ENCODE measurements at regions not wholly inside any gene's neighbourhood (a gene's known extent, or its start where the extent isn't known, plus 50 kb on each side); places are given as distances from the start of the nearest gene placed in this dataset.
"Not testable (repeated sequence)": the region's sequence is repeated elsewhere in the genome, so short reads cannot be mapped to it uniquely, and the experiment has no call there.

GRCh38 chr2:81043681-81044080, 739.1 kb upstream of the LRRTM1 start:
- no peak for DNase-seq (ENCODE audit: low spot score)

DNA sequence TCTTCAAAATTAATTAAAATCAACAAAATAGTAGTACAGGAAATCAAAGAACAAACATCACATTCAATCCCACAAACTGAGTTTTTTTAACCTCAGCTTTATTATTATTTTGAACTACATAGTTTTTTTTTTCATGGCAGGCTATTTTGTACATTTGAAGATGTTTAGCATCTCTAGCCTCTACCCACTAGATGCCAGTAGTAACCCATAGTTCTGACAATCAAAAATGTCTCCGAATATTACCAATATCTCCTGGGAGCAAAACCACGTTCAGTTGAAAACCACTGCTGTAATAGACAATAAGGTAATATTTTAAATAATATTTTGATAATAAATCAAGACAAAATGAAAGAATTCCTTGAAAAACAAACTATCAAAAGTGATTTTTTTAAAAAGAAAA, 702.6 kb upstream of the LRRTM1 start:
- DNase-seq (ENCODE audit: low spot score), result no peak

DNA sequence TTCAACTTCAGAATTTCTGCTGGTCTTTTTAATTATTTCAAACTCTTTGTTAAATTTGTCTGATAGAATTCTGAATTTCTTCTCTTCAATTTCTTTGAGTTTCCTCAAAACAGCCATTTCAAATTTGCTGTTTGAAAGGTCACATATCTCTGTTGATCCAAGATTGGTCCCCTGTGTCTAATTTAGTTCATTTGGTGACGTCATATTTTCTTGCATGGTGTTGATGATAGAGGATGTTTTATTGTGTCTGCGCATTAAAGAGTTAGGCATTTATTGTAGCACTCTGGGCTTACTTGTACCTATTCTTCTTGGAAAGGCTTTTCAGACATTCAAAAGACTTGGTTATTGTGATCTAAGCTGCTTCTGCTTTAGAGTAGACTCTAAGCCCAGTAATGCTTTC, 698.4 kb upstream of the LRRTM1 start:
- no peak for DNase-seq (ENCODE audit: low spot score)

- DNase-seq (ENCODE audit: low spot score), result no peak
Observed at GRCh38 chr2:80987466-80987865, 682.9 kb upstream of the LRRTM1 start.

GRCh38 chr2:80969900-80970299, 665.3 kb upstream of the LRRTM1 start:
- DNase-seq (ENCODE audit: low spot score), result no peak

DNA sequence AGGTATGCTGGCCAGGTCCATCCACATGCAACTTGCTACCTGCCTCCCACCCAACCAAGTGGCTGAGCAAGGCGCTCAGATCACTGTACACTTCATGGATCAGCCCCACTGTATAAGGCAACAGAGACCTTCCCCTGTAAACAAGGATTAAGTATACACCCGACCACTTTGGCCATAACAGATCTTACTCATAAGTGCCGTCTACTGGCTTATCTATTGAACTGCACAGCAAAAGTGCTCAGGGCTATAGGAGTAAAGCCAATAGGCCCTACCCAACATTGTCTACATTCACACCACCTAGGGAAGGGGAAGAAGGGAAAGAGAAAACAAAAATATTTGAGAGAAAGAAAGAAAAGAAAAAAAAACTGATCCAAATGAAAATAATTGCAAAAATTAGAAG, 663.9 kb upstream of the LRRTM1 start:
- DNase-seq (ENCODE audit: low spot score), result no peak

- no peak for DNase-seq (ENCODE audit: low spot score)
Observed at GRCh38 chr2:80947601-80948130, 643.1 kb upstream of the LRRTM1 start.

DNA sequence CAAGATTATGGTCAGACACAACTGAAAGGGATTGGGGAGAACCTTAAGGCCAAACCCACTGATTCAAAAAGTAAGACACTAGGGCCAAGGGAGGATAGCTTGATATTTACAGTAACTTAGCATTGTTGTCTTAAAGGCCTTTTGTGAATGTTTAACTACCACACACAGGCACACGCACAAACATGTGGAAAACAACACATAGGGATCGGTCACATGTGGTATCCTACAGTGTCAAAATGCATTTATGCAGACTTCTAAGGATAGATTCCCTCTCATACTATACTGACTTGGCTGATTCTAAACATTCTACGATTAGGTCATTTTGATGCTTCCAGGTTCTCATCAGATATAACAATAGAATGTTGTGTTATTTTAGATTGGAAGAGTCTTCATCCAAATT, 638.9 kb upstream of the LRRTM1 start:
- no peak for DNase-seq (ENCODE audit: low spot score)

- no peak for DNase-seq (ENCODE audit: low spot score)
Observed at GRCh38 chr2:80942766-80943165, 638.2 kb upstream of the LRRTM1 start.

- DNase-seq (ENCODE audit: low spot score), result no peak
Observed at GRCh38 chr2:80938463-80938862, 633.9 kb upstream of the LRRTM1 start.

GRCh38 chr2:80931820-80932219, 627.3 kb upstream of the LRRTM1 start:
- DNase-seq (ENCODE audit: low spot score), result not testable (repeated sequence)

- no peak for DNase-seq (ENCODE audit: low spot score)
Observed at GRCh38 chr2:80930777-80931176, 626.2 kb upstream of the LRRTM1 start.

- DNase-seq (ENCODE audit: low spot score), result no peak
Observed at GRCh38 chr2:80926168-80926567, 621.6 kb upstream of the LRRTM1 start.

DNA sequence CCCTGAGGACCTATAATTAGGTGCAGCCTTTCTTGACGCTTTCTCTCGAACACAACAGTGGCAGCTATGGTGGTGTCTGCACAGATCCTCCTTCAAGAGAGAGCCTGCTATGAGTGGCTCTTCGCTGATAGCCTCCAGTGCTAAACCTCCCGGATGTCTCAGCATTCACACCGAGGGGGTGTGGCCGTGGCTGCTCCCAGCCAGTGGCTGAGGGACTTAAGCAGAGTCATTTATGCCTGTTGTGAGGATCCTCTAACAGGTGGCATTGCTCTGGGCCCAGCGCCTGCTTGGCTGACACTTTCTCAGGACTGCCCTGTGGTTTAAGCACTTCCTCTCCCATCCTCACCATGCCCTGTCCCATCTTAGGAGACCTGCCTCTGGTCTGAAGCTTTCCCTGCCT, 592.0 kb upstream of the LRRTM1 start:
- no peak for DNase-seq (ENCODE audit: low spot score)

GRCh38 chr2:80894486-80894885, 589.9 kb upstream of the LRRTM1 start:
- DNase-seq (ENCODE audit: low spot score), result no peak

DNA sequence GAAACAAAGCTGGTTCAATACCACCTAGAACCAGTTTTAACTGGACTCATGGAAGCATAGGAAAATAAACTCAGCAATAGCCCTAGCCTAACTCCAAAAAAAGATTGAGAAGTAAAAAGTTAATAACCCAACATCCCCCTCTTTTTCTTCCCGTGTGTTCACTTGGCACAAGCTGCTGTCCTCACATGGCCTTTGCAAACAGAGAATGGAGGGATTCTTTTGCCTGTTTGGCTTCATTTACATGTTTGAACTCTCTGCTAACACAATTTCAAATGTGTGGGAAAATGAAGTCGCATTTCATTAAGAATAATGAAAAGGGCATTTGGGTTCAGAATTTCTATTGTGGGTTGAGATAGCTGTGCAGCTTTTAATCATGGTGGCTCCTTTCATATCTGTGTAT, 589.2 kb upstream of the LRRTM1 start:
- no peak for DNase-seq (ENCODE audit: low spot score)

DNA sequence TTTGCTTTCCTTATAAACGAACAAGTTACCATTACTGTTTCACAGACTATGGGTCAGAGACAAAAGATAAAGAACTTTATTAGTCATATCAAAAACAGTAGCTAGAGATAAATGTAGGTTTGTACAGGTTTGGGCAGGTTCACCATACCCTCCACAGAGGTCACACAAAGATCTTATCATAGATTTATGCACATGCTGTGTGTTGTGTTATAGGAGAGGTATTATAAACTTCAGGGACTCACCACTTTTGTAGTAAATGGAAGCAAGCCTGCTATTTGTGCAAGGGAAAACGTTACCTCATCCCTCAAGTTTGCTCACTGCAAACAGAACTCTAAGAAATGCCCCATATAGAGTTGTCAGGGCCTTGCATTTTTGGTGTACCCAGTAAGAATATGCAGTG, 584.5 kb upstream of the LRRTM1 start:
- DNase-seq (ENCODE audit: low spot score), result no peak

DNA sequence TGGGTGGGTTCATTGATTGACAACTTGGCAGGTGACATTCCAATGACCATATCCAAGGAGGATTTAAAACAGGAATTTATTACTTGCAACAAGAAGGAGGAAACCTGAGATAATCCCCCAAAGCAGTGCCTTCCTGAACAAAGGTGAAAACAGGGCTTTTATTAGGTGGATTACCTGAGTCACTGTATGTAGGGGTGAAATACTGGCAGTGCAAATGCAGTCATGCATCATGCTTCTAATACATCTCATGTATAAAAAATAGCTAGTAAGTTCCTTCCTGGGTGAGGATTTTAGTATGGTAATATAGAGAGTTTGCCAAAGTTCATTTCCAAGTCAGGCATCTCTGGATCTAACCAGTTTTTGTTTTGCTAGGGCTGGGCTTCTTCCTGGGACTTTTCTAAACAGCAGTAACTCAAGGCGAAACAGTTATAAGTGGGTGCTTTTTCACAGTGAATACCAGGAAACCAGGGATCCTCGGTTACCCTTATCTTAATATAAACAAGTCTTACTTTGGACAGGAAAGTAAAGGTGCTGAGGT, 583.4 kb upstream of the LRRTM1 start:
- DNase-seq (ENCODE audit: low spot score), result no peak

GRCh38 chr2:80874374-80874773, 569.8 kb upstream of the LRRTM1 start:
- no peak for DNase-seq (ENCODE audit: low spot score)

DNA sequence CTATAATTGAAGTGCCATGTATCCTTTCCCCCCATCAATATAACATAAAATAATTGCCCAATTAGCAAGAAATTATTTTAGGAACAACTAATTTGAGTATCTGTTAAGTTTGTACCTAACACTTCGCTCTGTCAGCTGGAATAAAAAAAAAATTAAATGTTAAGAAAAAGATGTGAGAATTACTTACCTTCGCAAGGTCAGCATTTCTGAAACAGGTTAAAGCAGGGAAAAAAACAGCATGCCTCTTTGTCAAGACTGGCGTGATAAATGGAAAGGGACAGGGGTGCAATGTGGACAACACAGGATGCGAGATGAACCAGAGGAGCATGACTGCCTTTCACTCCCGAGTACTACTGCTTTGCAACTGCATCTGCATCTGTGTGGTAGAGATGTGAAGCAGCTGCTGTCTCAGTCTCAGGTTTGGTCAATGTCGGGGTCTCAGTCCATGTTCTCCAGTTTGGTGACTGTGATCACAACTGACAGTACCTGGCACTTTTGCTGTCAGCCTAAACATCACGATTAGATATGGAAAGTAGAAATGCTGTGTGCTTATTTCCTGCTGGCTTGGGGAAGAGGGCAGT, 565.4 kb upstream of the LRRTM1 start:
- no peak for DNase-seq (ENCODE audit: low spot score)

GRCh38 chr2:80863147-80863714, 558.7 kb upstream of the LRRTM1 start:
- DNase-seq (ENCODE audit: low spot score), result no peak

DNA sequence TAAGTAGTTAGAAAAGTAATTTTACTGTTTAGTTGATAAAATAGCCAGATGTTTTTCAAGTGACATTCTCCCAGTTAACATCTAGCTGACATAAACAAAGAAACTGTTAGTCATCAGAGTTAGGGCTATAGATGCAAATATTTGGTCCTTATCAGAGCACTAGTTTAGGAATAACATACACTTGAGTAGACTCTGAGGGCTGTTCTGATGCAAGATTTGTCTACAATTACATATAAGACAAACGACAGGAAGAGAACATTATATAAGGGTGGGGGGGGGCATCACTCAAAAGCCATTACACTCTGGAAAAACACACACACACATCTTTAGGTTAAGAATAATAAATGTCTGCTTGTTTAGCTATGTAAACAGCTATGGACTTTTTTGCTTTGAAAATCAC, 554.4 kb upstream of the LRRTM1 start:
- DNase-seq (ENCODE audit: low spot score), result no peak

DNA sequence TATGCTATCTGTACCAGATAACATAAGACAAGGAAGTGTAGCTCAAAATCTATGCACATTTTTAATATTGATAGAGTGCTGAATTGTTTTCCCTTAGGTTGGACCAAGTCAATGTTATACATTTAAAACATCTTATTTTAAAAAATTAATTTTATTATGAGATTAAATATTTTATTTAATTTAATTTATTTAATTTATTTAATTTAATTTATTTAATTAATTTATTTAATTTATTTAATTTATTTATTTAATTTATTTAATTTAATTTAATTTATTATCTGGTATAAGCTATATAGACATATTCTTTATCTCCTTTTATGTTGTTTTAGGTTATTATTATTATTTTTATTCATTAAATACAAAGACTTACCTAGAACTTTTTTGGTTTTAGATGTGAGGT, 551.7 kb upstream of the LRRTM1 start:
- no peak for DNase-seq (ENCODE audit: low spot score)

- no peak for DNase-seq (ENCODE audit: low spot score)
Observed at GRCh38 chr2:80854831-80855230, 550.3 kb upstream of the LRRTM1 start.
